Muscle of arm (tissue), 1 donor: ENCODE measurements at regions not wholly inside any gene's neighbourhood (a gene's known extent, or its start where the extent isn't known, plus 50 kb on each side); places are given as distances from the start of the nearest gene placed in this dataset.

Source experiments
- DNase-seq: peaks from one replicate; pipeline ENCODE4 v3.0.0-alpha.2; 2013

- DNase-seq: no peak
Observed at GRCh38 chr6:11358904-11359830, 126.7 kb upstream of the NEDD9 start.

DNA sequence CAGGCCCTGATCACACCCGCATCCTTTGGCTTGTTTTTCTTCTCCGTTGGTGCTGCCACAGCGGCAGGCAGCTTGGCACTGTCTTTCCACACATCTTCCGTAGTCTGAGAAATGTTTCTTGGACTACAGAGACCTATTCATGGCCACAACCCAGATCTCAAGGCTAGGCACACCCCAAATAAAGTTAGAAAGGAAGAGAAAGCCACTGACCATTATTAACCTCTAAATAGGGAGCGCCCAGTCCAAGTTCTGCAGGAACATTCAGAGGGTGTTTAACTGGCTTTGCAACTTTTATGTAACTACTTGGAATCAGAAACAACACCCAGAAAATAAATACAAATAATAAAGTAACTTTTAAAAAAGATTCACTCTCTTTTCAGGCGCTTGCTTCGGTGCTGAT, 124.8 kb upstream of the NEDD9 start:
- no peak for DNase-seq

DNA sequence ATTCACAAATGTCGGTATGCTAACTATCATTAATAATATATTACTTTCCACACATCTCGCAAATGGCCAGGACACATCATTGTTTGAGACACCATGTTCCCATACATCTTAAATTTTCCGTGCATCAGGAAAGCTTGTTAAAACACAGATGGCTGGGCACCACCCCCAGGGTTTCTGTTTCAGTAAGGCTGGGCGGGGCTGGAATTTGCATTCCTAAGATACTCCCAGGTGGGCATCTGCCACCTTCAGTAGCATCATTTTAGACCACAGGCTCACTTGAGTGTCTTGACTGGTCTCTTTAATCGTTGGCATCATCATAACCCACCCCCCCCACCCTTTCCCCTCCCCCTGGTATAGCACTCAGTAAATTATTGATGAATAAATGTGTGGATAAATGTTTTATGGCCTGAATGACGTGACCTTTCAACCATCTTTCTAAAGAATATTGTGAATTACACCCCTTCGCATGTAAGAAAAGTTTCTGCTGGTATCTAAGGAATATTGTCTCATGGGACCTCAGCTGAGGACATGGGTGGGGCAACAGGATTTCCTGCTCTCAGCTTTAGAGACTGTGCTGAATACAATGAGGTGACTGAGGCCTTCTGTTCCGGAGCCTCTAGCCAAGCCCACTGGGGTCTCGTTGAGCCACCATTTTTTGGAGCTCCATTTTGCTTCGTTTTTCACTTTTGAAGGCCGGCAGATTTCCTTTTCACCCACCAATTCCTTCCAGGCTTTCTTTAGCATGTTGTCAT, 124.1 kb upstream of the NEDD9 start:
- no peak for DNase-seq

DNA sequence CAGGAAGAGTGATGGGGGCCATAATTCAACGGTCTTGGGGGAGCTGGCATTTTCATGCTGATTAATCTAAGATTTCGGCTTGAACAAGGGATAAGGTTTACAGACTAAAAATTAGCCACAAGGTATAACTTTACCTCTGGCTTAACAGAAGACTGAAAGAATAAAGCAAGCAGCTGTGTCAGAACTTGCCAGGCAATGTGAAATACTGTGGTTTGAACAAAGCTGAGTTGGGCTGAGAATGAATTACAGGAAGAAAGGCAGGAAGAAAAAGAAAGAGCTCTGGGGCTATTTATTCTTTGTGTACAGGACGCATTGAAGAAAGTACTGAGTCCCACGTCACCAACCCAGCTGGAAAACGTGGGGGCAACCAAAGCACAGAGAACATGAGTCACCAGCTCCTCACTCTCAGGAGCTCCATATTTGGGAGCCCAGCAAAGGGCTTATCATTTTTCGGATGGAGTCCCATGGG, 121.5 kb upstream of the NEDD9 start:
- no peak for DNase-seq

- no peak for DNase-seq
Observed at GRCh38 chr6:11350294-11350693, 117.8 kb upstream of the NEDD9 start.

GRCh38 chr6:11349880-11350279, 117.4 kb upstream of the NEDD9 start:
- no peak for DNase-seq

DNA sequence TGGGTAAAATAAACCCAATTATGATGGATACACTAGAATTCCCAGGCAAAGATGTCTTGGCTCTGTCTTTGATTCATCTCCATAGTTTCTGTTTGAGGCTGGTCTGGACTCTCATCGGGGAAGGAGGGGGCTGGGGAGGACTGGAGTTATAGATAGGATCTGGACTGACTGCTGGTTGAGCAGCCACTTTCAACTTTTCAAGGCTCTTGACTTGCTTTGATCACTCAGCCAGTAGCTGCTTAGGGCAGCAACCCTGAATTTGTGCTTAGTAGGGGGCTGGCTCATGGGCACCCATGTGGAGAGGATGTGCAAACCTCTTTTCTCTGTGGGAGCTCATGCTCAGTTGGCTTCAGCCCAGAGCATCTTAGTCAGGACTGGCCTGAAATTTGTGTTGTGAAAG, 114.0 kb upstream of the NEDD9 start:
- no peak for DNase-seq

DNA sequence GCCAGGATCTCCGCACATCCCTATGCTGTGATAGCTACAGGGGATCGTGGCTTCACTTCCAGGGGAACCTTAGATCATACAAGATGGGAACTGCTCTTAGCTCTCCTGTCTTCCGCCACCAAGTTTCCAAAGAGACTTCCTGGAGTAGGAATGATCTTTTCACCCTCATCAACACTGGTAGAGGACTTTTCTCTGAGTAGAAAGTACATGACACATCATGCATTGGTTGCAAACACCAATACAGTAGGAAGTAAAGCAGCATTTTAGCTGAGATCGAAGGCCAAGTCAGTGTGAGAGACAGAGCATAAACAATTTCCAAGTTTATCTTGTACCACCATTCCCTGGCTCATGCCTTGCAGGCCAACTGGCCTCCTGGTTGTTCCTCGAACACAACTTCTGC, 113.1 kb upstream of the NEDD9 start:
- DNase-seq: no peak

DNA sequence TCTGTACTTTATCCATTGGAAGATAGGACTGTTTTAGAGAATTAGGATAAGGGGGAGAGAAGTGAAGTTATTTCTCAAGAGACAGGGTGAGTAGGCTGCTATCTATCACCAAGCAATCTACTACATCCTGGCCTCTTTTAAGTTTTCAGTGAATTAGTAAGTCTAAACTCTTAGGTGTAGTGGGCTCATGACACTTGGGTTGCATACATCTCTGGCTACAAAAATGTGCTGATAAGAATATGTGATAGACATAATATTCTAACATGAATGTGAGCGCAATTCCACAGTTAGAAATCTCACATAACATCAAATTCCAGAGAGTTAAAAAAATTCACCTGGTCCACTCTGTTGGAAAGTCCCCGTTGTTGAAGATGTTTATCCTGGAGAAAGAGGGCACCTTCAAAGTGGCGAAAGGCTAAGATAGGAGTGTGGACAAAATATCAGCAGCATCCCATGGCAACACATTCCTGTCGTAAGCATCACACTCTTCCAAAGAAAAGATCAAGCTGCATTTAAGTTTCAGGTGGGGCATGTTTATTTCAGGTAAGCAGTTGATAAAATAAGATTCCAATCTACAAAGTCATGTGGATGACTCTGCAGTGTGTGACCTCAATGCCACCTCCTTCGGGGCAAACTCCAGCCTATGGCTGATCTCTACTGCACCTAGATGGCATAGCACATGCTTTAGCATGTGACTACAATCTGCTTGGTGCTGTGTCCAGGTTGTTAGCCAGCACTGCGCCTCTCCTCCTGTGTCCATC, 111.7 kb upstream of the NEDD9 start:
- DNase-seq: no peak

DNA sequence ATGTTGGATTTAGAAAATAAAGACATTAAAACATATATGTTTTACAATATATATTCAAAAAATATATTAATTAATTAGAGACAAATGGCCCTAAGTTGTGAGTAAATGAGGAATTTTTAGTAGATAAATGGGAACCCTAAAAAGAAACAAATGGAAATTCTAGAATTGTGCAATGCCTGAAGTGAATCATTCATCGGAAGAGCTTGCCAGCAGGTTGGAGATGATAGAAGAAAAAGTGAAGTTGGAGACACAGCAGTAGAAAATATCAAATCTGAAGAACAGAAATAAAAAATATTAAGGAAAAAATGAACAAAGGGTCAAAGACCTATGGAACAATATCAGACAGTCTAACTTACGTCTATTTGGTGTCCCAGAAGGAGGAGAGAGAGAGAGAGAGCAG, 109.4 kb upstream of the NEDD9 start:
- no peak for DNase-seq

GRCh38 chr6:11341303-11341702, 108.8 kb upstream of the NEDD9 start:
- no peak for DNase-seq

- DNase-seq: no peak
Observed at GRCh38 chr6:11339380-11339779, 106.9 kb upstream of the NEDD9 start.

- no peak for DNase-seq
Observed at GRCh38 chr6:11337306-11337705, 104.8 kb upstream of the NEDD9 start.

DNA sequence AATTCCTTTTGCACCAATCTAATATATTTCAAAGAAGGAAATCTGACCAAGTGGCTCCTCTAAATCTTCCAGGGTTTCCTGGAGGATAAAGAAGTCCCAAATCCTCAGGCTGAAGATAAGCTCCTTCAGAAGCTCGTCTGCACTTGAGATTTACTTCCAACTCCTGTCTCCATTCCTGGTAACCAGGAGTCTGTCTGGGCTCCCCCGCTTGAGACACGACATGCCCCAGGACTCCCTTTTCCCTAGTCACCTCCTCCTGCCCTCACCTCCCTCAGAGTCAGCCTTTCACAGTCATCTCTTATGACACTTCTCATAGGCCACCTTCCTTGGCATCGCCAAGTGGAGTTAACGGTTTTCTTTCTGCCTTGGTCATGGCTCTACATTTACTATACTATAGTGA, 103.4 kb upstream of the NEDD9 start:
- no peak for DNase-seq

- DNase-seq: no peak
Observed at GRCh38 chr6:11333132-11333849, 100.8 kb upstream of the NEDD9 start.

DNA sequence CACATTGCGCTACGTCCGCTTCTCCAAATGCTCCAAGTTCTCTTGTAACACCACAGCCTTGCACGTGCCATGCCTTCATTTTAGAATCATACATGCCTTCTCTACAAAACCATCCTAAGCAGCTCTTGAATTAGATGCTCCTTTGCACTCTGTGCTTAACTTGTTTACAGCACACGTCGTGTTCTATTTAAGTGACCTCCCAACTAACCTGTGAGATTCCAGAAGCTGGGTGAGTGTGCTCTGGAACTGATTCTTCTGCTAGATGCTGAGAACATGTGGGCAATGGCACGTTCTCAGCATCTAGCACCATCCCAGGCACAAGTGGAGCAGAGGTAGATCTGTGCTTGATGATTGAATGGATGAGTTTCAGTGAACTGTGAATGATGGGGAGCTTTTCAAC, 100.0 kb upstream of the NEDD9 start:
- no peak for DNase-seq

DNA sequence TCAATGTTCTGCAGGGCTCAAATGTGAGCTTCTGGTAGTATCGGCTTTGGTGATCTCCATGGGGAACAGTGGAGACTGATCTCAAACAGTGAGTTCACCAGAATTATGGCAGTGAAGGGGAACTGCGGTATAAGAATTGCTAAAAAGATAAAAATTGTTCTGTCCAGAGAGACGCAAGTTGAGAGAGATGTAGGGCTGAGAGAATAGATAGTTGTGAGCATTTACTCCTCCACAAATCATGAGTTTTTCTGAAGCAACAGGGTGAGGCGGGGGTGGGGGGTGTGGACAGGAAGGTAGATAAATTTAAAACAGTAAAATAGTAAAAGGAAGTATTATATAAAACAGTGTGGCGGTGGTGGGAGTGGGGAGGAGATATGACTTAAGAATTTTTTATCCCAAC, 98.6 kb upstream of the NEDD9 start:
- no peak for DNase-seq

- DNase-seq: no peak
Observed at GRCh38 chr6:11330413-11330760, 97.9 kb upstream of the NEDD9 start.

DNA sequence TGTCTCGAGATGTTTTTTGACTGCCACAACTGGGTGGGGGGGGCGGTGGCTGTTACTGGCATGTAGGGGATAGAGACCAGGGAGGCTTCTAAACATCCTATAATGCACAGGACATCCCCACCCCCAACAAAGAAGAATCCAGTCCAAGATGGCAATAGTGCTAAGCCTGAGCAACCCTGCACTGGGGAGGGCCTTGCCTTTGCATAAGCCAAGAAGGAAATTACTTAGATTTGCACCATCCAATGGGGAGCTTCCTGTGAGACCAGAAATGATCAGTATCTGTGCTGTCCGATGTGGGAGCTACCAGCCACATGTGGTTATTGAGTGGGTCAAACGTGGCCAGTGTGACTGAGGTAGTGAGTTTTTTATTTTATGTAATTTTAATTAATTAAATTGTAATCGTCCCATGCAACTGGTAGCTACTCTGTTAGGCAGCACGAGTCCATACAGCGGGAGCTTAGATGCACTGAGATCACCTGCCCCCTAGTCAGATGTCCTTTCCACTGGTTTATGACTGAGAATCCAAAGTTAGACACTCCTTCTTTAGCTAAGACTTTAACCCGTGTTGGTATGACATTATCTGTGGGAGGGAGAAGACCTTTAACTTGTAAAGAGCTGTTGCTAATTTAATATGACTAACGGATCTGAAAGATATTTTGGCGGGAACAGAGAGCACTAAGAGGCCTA, 97.4 kb upstream of the NEDD9 start:
- DNase-seq: no peak

DNA sequence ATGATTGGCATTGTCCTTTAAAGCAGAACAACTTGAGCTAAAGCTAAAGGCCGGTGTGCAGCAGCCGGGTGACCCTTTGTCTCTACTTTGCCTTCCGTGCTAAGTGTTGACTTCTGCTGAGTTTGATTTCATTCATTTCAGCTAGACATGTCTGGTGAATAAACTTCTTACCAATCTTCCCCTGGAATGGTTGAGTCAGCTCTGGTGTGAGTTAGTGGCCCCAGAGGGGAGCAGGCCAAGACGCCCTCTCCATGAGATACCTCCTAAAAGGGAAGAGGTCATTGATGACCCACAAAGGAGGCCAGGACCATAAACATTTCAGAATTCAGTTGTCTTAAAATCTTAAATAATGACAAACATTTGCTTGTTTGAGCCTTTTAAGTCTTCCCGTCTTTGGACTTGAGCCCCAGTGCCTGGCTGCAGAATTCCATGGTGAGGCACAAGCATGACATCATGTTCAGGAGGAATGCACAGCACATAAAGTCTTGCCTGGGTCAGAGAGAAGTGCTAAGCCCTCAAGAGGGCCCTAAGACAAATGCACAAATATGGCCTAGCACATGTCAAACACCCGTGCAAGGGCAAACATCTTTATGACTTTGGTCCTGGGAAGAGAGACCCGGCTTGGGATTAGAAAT, 96.3 kb upstream of the NEDD9 start:
- no peak for DNase-seq

DNA sequence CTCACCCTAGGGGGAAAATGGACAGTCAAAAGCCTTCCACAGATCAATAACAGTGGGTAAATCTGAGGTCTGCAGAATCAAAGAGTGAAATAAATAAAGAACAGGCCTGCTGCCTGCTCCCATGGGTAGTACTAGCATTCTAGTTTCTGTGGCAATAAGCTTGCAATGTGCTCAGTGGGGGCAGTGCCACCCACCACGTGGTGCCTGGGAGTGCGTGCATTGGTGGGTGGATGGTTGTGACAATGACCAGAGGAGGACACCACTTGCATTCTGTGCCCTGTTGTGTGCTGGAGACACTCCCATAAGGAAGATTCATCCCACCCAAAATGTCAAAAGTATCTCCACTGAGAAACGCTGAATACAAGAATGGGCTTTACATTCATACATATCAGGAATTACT, 95.5 kb upstream of the NEDD9 start:
- DNase-seq: no peak
